NB4 (cell line): ENCODE measurements at regions not wholly inside any gene's neighbourhood (a gene's known extent, or its start where the extent isn't known, plus 50 kb on each side); places are given as distances from the start of the nearest gene placed in this dataset.
"Not testable (repeated sequence)": the region's sequence is repeated elsewhere in the genome, so short reads cannot be mapped to it uniquely, and the experiment has no call there.

Source experiments
- DNase-seq: peaks from one replicate; pipeline ENCODE4 v3.0.0; 2010; ENCODE audit warnings: low read depth
- H3K4me3 ChIP-seq: one replicate; pipeline ENCODE4 v1.5.1; 2011; ENCODE audit warnings: mild to moderate bottlenecking, low read depth, low read length, moderate library complexity
- CTCF ChIP-seq: IDR thresholded peaks from one replicate; pipeline ENCODE4 v1.5.1; 2012; ENCODE audit warnings: low read depth, low read length
- MAX ChIP-seq: IDR thresholded peaks from 2 replicates; pipeline ENCODE4 v1.6.1; 2011; ENCODE audit warnings: low read depth, low read length
- MYC ChIP-seq: IDR thresholded peaks from 2 replicates; pipeline ENCODE4 v1.6.1; 2011; ENCODE audit warnings: low read depth, low read length
- POLR2A ChIP-seq: IDR thresholded peaks from 2 replicates; pipeline ENCODE4 v1.6.1; 2011; ENCODE audit warnings: mild to moderate bottlenecking; ENCODE audit not compliant: insufficient read length; ENCODE audit errors: extremely low read depth

DNA sequence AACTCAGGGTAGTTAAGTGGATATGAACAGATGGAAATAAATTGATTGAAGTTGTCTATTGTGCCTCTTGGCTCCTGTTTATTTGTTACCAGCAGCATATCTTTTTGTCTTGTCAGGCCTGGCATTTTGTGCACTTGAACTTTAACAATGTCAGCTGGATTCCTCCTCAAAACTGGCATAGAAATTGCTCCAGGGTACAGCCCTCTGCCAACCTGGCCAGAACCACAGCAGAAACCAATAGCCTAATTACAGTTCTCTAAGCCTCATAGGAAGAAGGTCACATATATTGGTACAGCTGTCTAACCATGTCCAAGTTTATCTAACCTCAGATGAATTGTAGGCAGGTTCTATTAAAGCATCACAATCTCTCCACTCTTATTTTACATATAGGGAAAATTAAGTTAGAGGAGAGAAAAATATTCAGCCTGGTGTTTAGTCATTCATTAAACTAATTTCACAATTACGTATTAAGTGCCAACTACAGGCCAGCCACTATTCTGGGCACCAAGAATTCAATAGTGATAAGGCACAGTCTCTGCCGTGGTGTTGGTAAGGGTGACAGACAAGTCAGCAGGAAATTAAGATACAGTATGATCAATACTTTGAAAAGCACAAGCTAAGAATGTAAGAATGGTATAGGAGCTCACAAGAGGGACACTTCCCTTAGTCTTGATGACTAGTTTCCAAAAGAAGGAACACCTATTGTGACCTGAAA is 452.9 kb upstream of the NECTIN3 start:
- DNase-seq = no peak
- TF ChIP-seq MYC (no peak), MAX (no peak), POLR2A (no peak), CTCF (no peak)
- H3K4me3 ChIP-seq = no peak overlapping the region

DNA sequence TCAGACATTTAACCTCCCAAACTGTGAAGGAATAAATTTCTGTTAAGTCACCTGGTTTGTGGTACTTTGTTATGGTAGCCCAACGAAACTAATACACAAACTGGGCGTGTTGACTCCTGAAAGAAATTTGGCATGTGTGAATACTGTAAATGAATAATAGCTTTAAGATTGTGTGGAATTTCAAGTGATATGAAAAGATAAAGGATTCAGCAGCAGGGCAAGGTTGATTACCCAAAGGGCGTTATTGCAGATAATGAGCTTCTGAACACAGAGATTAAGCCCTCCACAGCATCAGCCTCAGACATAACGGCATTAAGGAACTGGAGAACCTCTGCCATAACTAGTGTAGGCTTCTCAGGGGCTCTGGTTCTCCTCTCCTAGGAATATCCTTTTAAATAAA is 451.5 kb upstream of the NECTIN3 start:
- H3K4me3 ChIP-seq = no peak overlapping the region
- DNase-seq = no peak
- TF ChIP-seq MAX = no peak
- no peak for TF ChIP-seq POLR2A
- TF ChIP-seq MYC = no peak
- no peak for TF ChIP-seq CTCF

DNA sequence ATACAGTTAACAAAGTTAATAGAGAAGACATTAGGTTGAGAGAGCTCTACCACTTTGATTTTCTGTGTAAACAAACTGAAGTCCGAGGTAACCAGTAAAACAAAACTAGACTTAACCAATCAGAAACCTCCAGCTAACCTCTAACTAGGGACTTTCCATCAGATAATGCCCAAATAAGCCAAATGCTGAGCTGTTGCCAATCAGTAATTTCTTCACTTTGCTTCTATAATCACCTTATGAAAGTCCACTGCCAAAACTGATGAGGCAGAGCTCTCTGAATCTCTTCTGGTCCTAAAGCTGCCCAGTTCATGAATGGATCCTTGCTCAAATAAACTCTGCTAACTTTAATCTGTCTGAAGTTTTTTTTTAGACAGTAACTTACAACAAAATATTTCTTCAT is 448.0 kb upstream of the NECTIN3 start:
- no peak for DNase-seq
- TF ChIP-seq CTCF = no peak
- no peak overlapping the region for H3K4me3 ChIP-seq

DNA sequence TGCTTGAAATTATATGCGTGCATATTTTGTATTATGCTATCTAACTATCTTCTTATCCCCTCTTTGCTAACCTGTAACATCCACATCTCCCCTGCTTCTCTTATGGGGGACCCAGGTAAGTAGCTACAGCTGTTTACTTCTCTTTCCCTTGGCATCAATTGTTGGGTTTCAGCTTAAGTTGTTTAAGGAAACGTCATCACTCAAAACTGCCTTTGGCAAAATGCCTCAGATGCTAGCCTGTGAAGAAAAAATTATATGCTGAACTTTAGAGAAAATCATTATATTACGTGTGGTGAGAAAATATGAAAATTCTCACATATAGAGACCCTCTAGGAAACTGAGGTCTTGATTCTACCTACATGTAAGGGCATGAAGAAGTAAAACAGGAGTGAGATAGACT is 447.0 kb upstream of the NECTIN3 start:
- H3K4me3 ChIP-seq = no peak overlapping the region
- no peak for DNase-seq
- TF ChIP-seq MYC = no peak
- TF ChIP-seq CTCF = no peak
- no peak for TF ChIP-seq POLR2A
- no peak for TF ChIP-seq MAX

- H3K4me3 ChIP-seq = no peak overlapping the region
- DNase-seq = no peak
- TF ChIP-seq POLR2A (no peak), MAX (no peak), MYC (no peak)
Measured at GRCh38 chr3:110625201-110625747, 446.3 kb upstream of the NECTIN3 start.

DNA sequence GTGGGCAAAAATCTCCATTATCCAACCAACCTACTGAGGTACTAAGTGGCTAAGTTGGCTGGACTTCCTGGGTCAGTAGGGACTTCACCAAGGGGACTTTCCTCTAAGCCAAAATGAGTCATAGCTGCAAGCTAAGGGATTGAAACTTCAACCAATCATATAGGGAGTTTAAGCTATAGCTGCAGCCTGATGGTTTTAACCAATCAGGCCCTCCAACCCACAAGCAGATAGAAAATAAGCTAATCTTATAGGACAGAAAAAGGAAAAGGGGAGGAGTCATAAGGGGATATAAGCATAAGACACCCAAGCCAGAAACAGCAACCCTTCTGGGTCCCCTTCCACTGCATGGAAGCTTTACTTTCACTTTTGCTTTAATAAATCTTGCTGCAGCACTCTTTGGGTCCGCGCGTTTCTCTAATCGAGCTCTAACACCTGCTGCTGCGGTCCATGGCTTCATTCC is 444.9 kb upstream of the NECTIN3 start:
- not testable (repeated sequence) for DNase-seq, H3K4me3 ChIP-seq

- no peak for DNase-seq
- no peak overlapping the region for H3K4me3 ChIP-seq
- no peak for TF ChIP-seq POLR2A
- no peak for TF ChIP-seq MYC
- no peak for TF ChIP-seq CTCF
- no peak for TF ChIP-seq MAX
Measured at GRCh38 chr3:110628650-110629301, 442.8 kb upstream of the NECTIN3 start.
